GM12891 (cell line): ENCODE measurements at regions not wholly inside any gene's neighbourhood (a gene's known extent, or its start where the extent isn't known, plus 50 kb on each side); places are given as distances from the start of the nearest gene placed in this dataset.

ENCODE experiments used
- DNase-seq: peaks from one replicate; pipeline ENCODE4 v3.0.0; 2011; ENCODE audit warnings: low spot score; ENCODE audit not compliant: insufficient read length
- FAIRE-seq: peaks from 2 replicates; lab custom pipeline; 2011; peaks lifted over from hg19 to GRCh38; lab: Jason Lieb, UNC
- PAX5 ChIP-seq: IDR thresholded peaks from 2 replicates; pipeline ENCODE4 v1.6.1; 2011; ENCODE audit warnings: low read length, moderate library complexity, mild to moderate bottlenecking; ENCODE audit not compliant: insufficient read depth, severe bottlenecking
- POLR2A ChIP-seq: IDR thresholded peaks from 2 replicates; pipeline ENCODE4 v1.6.1; 2011; ENCODE audit warnings: low read depth, low read length, control low read depth
- POLR2AphosphoS5 ChIP-seq: IDR thresholded peaks from 2 replicates; pipeline ENCODE4 v1.6.1; 2011; ENCODE audit warnings: low read depth, low read length, control low read depth
- POU2F2 ChIP-seq: IDR thresholded peaks from 2 replicates; pipeline ENCODE4 v1.6.1; 2011; ENCODE audit warnings: low read depth, mild to moderate bottlenecking, control low read depth, low read length, moderate library complexity
- SPI1 ChIP-seq: IDR thresholded peaks from 2 replicates; pipeline ENCODE4 v1.6.1; 2011; ENCODE audit warnings: low read depth, low read length, control low read depth
- TAF1 ChIP-seq: IDR thresholded peaks from 2 replicates; pipeline ENCODE4 v1.6.1; 2011; ENCODE audit warnings: low read depth, low read length, control low read depth

DNA sequence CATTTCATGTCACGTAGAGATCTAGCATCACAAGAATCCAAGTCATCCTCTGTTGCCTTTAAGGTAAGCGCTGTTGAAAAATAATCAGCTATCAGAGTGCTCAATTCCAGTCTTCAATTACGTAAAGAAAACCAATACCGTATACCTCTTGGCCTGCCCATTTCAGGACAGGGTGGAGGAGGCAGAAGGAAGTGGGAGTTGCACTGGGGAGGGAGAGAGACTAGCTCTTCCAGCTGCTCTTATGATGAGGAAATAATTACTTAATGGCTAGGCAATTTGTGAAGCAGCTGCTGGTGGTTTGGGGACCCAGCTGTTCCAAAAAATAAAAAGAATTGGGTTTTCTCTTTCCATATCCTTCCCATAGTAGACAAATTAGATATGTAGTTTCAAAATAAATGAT is 365.8 kb upstream of the MCTP2 start:
- no peak for FAIRE-seq
- TF ChIP-seq POLR2A (no peak), TAF1 (no peak), POU2F2 (no peak), POLR2AphosphoS5 (no peak)
- DNase-seq = no peak

GRCh38 chr15:93862791-93863190 is 368.6 kb upstream of the MCTP2 start:
- no peak for TF ChIP-seq PAX5
- no peak for TF ChIP-seq POLR2A
- TF ChIP-seq POLR2AphosphoS5 = no peak
- TF ChIP-seq TAF1 = no peak
- no peak for TF ChIP-seq POU2F2
- no peak for TF ChIP-seq SPI1
- FAIRE-seq = no peak
- no peak for DNase-seq

- FAIRE-seq = no peak
- DNase-seq = no peak
- TF ChIP-seq PAX5 = no peak
- no peak for TF ChIP-seq POLR2A
- no peak for TF ChIP-seq TAF1
- TF ChIP-seq POLR2AphosphoS5 = no peak
- TF ChIP-seq POU2F2 = no peak
- TF ChIP-seq SPI1 = no peak
These were observed 369.2 kb upstream of the MCTP2 start for GRCh38 chr15:93861956-93862741.

DNA sequence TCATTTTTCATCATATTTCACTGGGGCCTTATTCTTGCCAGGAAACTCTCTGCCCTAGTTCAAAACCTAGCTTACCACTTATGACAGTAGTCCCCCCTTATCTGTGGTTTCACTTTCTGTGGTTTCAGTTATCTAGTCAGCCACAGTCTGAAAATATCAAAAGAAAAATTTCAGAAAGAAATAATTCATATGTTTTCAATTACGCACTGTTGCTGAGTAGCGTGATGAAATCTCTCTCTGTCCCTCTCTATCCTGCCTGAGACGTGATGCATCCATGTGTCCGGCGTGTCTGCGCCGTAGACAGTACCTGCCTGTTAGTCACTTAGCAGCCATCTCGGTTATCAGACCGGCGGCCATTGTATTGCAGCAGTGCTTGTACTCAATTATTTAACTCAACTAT is 369.9 kb upstream of the MCTP2 start:
- TF ChIP-seq TAF1 (no peak), POU2F2 (no peak), POLR2AphosphoS5 (no peak)
- FAIRE-seq (no peak), DNase-seq (no peak)

- TF ChIP-seq POU2F2 = no peak
- TF ChIP-seq TAF1 = no peak
- no peak for TF ChIP-seq POLR2A
- no peak for TF ChIP-seq POLR2AphosphoS5
- no peak for TF ChIP-seq PAX5
- TF ChIP-seq SPI1 = no peak
- FAIRE-seq = no peak
These were observed 370.7 kb upstream of the MCTP2 start for GRCh38 chr15:93860701-93861100.

DNA sequence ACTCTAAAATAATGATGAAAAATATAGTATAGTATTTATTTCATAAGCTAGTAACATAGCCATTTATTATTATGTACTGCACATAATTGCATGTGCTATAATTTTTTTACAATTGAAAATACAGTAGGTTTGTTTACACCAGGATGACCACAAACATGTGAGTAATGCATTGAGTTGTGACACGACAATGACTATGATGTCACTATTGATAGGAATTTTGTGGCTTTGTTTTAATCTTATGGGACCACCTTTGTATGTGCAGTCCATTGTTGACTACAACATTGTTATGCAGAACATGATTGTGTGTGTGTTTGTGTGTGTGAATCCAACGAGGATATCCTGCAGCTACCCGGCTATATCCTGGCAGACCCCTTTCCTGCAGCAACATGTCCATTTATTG is 372.2 kb upstream of the MCTP2 start:
- DNase-seq (no peak), FAIRE-seq (no peak)
- TF ChIP-seq POLR2AphosphoS5 (no peak), SPI1 (no peak), PAX5 (no peak), TAF1 (no peak)

More at GRCh38 chr15:93860701-93861100, 370.7 kb upstream of the MCTP2 start:
- DNase-seq = no peak

DNA sequence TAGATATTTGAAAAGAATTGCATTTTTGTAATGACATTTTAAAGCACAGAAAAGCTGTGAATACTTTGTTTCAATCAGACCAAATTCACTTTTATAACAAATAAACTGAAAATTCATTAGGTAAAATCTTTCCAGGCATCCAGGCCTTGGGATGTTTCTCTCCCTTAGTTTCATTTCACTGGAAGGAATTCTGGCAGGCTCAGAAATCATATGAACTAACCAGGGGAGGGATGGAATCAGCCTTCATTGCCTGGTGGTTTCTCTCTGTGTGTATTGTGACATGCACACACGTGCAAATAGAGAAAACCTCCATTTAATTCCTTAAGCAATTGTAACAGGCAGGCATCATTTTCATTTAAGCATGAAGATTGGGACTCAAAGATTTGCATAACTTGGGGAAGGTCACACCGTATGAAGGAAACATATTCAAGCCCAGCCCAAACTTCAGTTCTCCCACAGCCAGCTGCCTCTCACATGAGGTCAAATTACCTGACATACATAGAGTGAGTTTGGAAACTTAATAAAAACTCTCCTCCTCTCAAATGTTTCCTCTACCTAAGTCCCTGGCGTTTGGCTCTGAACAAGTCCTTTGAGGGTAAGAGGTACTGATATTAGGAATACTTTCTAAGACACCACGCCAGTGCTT is 376.1 kb upstream of the MCTP2 start:
- FAIRE-seq (no peak), DNase-seq (no peak)
- TF ChIP-seq PAX5 (no peak), POLR2A (no peak), POU2F2 (no peak), TAF1 (no peak), POLR2AphosphoS5 (no peak), SPI1 (no peak)

DNA sequence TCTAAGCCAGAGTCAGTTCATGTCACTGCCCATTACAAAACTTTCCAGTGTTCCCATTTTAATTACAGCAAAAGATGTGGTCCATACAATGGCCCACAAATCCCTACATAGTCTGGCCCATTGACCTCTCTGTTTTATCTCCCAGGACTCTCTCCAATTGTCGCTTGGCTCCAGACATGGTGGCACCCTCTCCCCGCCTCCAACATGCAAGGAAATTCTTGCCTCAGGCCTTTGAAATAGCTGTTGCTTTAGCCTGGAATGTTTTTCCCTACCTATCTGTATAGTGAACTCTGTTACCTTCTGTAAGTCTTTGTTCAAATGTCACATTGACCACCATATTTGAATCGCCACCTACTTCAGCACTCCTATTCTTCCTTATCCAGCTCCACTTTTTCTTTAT is 377.3 kb upstream of the MCTP2 start:
- no peak for TF ChIP-seq POLR2A
- TF ChIP-seq PAX5 = no peak
- no peak for TF ChIP-seq SPI1
- TF ChIP-seq TAF1 = no peak
- no peak for TF ChIP-seq POU2F2
- TF ChIP-seq POLR2AphosphoS5 = no peak
- DNase-seq (no peak), FAIRE-seq (no peak)

DNA sequence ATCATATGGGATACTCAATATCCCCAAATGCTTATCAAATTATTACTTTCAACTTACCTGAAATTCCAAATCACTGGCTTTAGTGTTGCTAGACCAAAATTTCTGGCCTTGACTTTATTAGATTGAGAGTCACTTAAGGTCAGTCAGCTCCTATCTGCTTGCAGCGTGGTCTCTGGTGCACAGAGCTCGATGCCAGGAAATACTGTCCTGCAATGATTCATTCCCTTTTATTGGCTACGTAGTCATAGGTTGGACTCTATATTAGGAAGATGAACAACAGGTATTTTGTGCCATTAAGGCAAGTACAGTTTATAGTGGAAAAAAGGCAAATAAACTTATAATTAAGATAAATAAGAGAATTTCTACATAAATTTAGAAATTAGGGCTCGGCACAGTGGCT is 378.6 kb upstream of the MCTP2 start:
- FAIRE-seq (no peak), DNase-seq (no peak)
- TF ChIP-seq POLR2AphosphoS5 = no peak
- no peak for TF ChIP-seq PAX5
- TF ChIP-seq POU2F2 = no peak
- TF ChIP-seq SPI1 = no peak
- TF ChIP-seq POLR2A = no peak
- TF ChIP-seq TAF1 = no peak

DNA sequence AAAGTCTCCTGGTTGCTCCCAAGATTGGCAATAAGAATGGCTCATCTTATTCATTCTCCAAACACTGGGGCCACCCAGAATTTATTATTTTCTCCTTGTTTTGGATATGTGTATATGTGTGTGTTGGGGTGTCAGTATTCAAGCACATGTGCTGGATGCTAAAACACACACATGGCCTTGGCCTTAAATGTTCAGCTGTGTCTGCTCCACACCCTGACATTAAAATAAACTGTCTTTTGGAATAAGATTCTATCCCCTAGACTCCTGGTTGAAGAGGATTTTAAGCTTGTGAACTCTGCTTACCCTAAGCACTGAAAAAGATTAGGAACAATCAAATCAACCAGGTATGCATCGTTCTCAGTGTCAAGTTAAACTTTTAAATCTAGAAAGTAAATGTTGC is 382.9 kb upstream of the MCTP2 start:
- no peak for FAIRE-seq
- no peak for DNase-seq
- TF ChIP-seq POLR2AphosphoS5 (no peak), PAX5 (no peak), SPI1 (no peak), POLR2A (no peak), TAF1 (no peak), POU2F2 (no peak)
